ENCODE measurements at regions not wholly inside any gene's neighbourhood (a gene's known extent, or its start where the extent isn't known, plus 50 kb on each side); places are given as distances from the start of the nearest gene placed in this dataset.

- intact Hi-C loops (cut with micrococcal nuclease; ENCODE audit: unreplicated experiment): no loop called here
- H3K27ac ChIP-seq (ENCODE audit: low read length): no peak overlapping the region
- BruUV-seq (replicated peaks): no TSS peak
- H3K9me3 ChIP-seq (ENCODE audit: control insufficient read depth, insufficient read depth, low read depth, low read length): no peaks in the 10 kb centered on the region
- in situ Hi-C loops (cut with HindIII; ENCODE audit: low pct_unique_long_range_greater_than_20kb, low sequenced_read_pairs): no loop called here
- no peak for TF ChIP-seq POLR2AphosphoS5 (IDR thresholded peaks at IDR 0.05; ENCODE audit: low read depth, low read length)
- no peak for TF ChIP-seq CTCF (IDR thresholded peaks at IDR 0.05)
- no peak for TF ChIP-seq TCF7L2 (IDR thresholded peaks at IDR 0.05; ENCODE audit: low read depth, low read length)
- no peak for TF ChIP-seq REST (IDR thresholded peaks at IDR 0.05; ENCODE audit: insufficient read depth in 1 of 2, low read depth in 2 of 2, low read length in 1 of 2)
- DNase-seq (ENCODE audit: low read depth, low spot score) (no peak), ATAC-seq (no peak)
- no peak overlapping the region for H3K4me3 ChIP-seq (ENCODE audit: low read depth in 2 of 2, low read length in 2 of 2)
- H3K27me3 ChIP-seq (ENCODE audit: control insufficient read depth, insufficient read depth, low read length): no peaks in the 10 kb centered on the region
- H3K4me1 ChIP-seq (ENCODE audit: control insufficient read depth, insufficient read depth, low read length): no peaks in the 10 kb centered on the region
- CTCF ChIA-PET: no interaction called here
- POLR2A ChIA-PET: no interaction called here
- no peaks in the 10 kb centered on the region for H3K36me3 ChIP-seq (ENCODE audit: control insufficient read depth, insufficient read depth, low read length)
These were observed 329.0 kb downstream of the GJA1 start for GRCh38 chr6:121764493-121764892.

GRCh38 chr6:121765060-121765459 lies 329.6 kb downstream of the GJA1 start:
- Histone ChIP-seq H3K9me3 (ENCODE audit: control insufficient read depth, insufficient read depth, low read depth, low read length) (no peaks in the 10 kb centered on the region), H3K27ac (ENCODE audit: low read length) (no peak overlapping the region), H3K27me3 (ENCODE audit: control insufficient read depth, insufficient read depth, low read length) (no peaks in the 10 kb centered on the region), H3K4me3 (ENCODE audit: low read depth in 2 of 2, low read length in 2 of 2) (no peak overlapping the region), H3K4me1 (ENCODE audit: control insufficient read depth, insufficient read depth, low read length) (no peaks in the 10 kb centered on the region), H3K36me3 (ENCODE audit: control insufficient read depth, insufficient read depth, low read length) (no peaks in the 10 kb centered on the region)
- intact Hi-C loops (cut with micrococcal nuclease; ENCODE audit: unreplicated experiment): no loop called here
- CTCF ChIA-PET: no interaction called here
- ATAC-seq (no peak), DNase-seq (ENCODE audit: low read depth, low spot score) (no peak)
- BruUV-seq (replicated peaks): no TSS peak
- POLR2A ChIA-PET: no interaction called here
- no peak for TF ChIP-seq REST (IDR thresholded peaks at IDR 0.05; ENCODE audit: insufficient read depth in 1 of 2, low read depth in 2 of 2, low read length in 1 of 2)
- no peak for TF ChIP-seq SIN3A (IDR thresholded peaks at IDR 0.05; ENCODE audit: borderline replicate concordance, insufficient read depth, low read depth, low read length)
- TF ChIP-seq TCF7L2 (IDR thresholded peaks at IDR 0.05; ENCODE audit: low read depth, low read length): no peak
- no peak for TF ChIP-seq CTCF (IDR thresholded peaks at IDR 0.05)
- TF ChIP-seq POLR2AphosphoS5 (IDR thresholded peaks at IDR 0.05; ENCODE audit: low read depth, low read length): no peak
- in situ Hi-C loops (cut with HindIII; ENCODE audit: low pct_unique_long_range_greater_than_20kb, low sequenced_read_pairs): no loop called here

Measured in Panc1 (cell line).